LNCaP clone FGC (cell line): ENCODE measurements at regions not wholly inside any gene's neighbourhood (a gene's known extent, or its start where the extent isn't known, plus 50 kb on each side); places are given as distances from the start of the nearest gene placed in this dataset.
A peak's percentile ranks its signal among the peaks of the same experiment; 100 is the strongest.

ENCODE experiments used
- DNase-seq: peaks from one replicate; pipeline ENCODE4 v3.0.0-alpha.2; 2011; ENCODE audit warnings: low read depth
- H3K4me3 ChIP-seq: 2 replicates; pipeline ENCODE4 v1.5.1; 2011; ENCODE audit warnings: mild to moderate bottlenecking, low read depth, low read length, control low read depth
- TF ChIP-seq, protein P1 (sequence below): IDR thresholded peaks from 2 replicates; pipeline ENCODE4 v1.5.1; 2012; ENCODE audit warnings: mild to moderate bottlenecking; ENCODE audit not compliant: control insufficient read depth, insufficient read depth; ENCODE audit errors: extremely low read depth

- no peak overlapping the region for H3K4me3 ChIP-seq
- TF ChIP-seq, protein P1, sequence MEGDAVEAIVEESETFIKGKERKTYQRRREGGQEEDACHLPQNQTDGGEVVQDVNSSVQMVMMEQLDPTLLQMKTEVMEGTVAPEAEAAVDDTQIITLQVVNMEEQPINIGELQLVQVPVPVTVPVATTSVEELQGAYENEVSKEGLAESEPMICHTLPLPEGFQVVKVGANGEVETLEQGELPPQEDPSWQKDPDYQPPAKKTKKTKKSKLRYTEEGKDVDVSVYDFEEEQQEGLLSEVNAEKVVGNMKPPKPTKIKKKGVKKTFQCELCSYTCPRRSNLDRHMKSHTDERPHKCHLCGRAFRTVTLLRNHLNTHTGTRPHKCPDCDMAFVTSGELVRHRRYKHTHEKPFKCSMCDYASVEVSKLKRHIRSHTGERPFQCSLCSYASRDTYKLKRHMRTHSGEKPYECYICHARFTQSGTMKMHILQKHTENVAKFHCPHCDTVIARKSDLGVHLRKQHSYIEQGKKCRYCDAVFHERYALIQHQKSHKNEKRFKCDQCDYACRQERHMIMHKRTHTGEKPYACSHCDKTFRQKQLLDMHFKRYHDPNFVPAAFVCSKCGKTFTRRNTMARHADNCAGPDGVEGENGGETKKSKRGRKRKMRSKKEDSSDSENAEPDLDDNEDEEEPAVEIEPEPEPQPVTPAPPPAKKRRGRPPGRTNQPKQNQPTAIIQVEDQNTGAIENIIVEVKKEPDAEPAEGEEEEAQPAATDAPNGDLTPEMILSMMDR = peak; percentile 81
- peak; percentile 21 for DNase-seq
These were observed 188.5 kb upstream of the BMPER start for GRCh38 chr7:33716581-33717477.

DNA sequence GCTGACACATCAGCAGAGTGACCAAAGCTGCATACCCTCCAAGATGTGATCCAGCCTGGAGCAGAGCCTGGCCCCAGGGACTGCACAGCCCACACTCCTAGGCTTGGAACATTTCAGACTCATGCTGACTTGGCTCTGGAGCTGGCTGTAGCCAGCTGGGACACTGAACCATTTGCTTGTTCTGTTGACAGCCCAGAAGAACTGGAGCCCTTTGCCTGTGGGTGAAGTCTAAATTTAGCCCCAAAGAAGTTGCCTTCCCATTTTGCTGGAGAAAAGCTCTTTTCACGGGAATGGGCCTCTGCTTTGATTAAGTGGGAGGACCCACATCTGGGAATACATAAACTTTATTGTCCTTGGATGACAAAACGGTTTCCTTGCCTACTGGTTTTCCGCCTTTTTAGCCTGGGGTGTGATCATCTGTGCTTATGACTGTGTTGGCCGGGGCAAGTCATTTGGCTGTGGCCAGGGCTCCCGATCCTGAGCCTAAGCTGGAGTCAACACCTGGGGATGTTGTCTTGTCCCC lies 186.2 kb upstream of the BMPER start:
- no peak for DNase-seq
- TF ChIP-seq, protein P1 = no peak
- H3K4me3 ChIP-seq = no peak overlapping the region

GRCh38 chr7:33720139-33720538 lies 185.2 kb upstream of the BMPER start:
- TF ChIP-seq, protein P1 = no peak
- no peak overlapping the region for H3K4me3 ChIP-seq
- no peak for DNase-seq

DNA sequence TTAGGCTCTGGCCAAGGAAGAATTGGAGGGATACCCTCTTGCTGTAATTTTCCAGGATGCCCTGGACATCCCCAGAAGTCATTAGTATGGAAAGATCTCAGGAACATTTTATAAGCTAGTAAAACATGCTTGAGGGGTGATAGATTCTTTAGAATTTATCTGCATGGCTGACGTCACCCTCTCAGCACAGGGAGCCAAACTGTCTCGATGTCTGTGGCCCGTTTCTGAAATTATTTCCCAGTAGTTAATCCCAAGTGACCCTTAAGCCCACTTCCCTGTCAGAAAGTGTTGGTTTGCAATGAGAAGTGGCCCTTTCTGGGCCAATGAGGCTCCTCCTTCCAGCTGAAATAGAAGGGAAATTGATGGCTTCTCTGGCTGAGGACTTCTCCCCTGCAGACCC lies 184.5 kb upstream of the BMPER start:
- DNase-seq = no peak
- TF ChIP-seq, protein P1 = no peak
- no peak overlapping the region for H3K4me3 ChIP-seq

GRCh38 chr7:33721895-33722294 lies 183.4 kb upstream of the BMPER start:
- TF ChIP-seq, protein P1 = no peak
- no peak overlapping the region for H3K4me3 ChIP-seq
- no peak for DNase-seq

DNA sequence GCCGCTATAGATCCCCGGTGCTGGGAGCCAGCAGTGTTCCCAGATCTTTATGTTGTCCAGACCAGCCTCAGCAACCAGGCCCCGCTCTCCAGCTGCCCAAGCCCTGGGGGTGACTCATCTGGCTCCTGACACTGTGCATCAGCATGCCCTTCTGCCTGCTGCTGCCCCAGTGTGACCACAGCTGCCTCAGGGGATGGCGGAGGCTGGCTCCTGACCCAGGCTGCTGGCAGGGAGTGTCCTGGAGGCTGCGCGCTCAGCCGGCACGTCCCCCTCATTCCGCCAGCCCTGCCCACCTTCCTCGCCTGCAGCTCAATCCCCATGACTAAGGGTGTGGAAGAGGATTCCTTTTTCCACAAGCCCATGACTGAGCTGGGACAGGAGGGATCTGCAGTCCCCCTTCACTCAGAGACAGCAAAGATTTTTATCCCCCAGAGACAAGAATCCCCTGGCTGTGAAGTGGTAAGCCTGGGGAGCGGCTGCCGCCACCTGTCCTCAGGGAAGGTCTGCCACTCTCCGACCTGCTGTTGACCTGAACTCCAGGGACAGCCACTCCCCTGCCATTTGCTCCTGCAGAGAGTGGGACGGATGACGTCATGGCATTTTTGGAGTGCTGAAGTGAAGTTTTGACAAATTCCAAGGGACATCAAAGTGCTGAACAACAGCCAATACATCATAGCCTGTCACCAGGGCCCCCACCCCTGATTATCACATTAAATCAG lies 182.8 kb upstream of the BMPER start:
- DNase-seq = no peak
- TF ChIP-seq, protein P1 = no peak
- no peak overlapping the region for H3K4me3 ChIP-seq
